Lung (tissue), 11 donors: ENCODE measurements at regions not wholly inside any gene's neighbourhood (a gene's known extent, or its start where the extent isn't known, plus 50 kb on each side); places are given as distances from the start of the nearest gene placed in this dataset.

ENCODE experiments used
- ATAC-seq: fragments of 200-7000 bp; cut with Tn5 transposase; one replicate; pipeline ENCODE4 v1.9.1; 2020; ENCODE audit warnings: moderate number of reproducible peaks; ENCODE audit not compliant: insufficient read depth, low FRiP score
- DNase-seq, 3 donors: peaks; one replicate each; pipeline ENCODE4 v3.0.0-alpha.2; 2013 to 2017
- H3K27ac ChIP-seq, 2 donors: one replicate each; pipeline ENCODE4 v1.5.1; 2013; ENCODE audit warnings: mild to moderate bottlenecking in 2 of 2, moderate library complexity in 2 of 2, control low read depth in 1 of 2, inconsistent platforms in 1 of 2, low read depth in 1 of 2, low read length in 1 of 2
- H3K27me3 ChIP-seq, 3 donors: one replicate each; pipeline ENCODE4 v1.5.1; 2013; ENCODE audit warnings: low read length in 2 of 3; ENCODE audit not compliant: control insufficient read depth in 3 of 3, insufficient read depth in 3 of 3
- H3K36me3 ChIP-seq, 4 donors: one replicate each; pipeline ENCODE4 v1.5.1; 2013; ENCODE audit warnings: low read length in 4 of 4, mild to moderate bottlenecking in 1 of 4, moderate library complexity in 1 of 4; ENCODE audit not compliant: control insufficient read depth in 4 of 4, insufficient read depth in 4 of 4
- H3K4me1 ChIP-seq, 5 donors: one replicate each; pipeline ENCODE4 v1.5.1; 2013; ENCODE audit warnings: low read length in 5 of 5, mild to moderate bottlenecking in 2 of 5, moderate library complexity in 1 of 5; ENCODE audit not compliant: control insufficient read depth in 5 of 5, insufficient read depth in 5 of 5
- H3K4me3 ChIP-seq: one replicate; pipeline ENCODE4 v1.5.1; 2013; ENCODE audit warnings: mild to moderate bottlenecking, control low read depth, moderate library complexity
- H3K9ac ChIP-seq, 2 donors: one replicate each; pipeline ENCODE4 v1.5.1; 2013; ENCODE audit warnings: low read length in 2 of 2, control low read depth in 1 of 2; ENCODE audit not compliant: insufficient read depth in 1 of 2
- H3K9me3 ChIP-seq, 4 donors: one replicate each; pipeline ENCODE4 v1.5.1; 2013; ENCODE audit warnings: low read length in 3 of 4, mild to moderate bottlenecking in 1 of 4, moderate library complexity in 1 of 4; ENCODE audit not compliant: control insufficient read depth in 4 of 4, insufficient read depth in 3 of 4
- WGBS, 2 donors: extraction: QIAGEN DNeasy Blood & Tissue Kit; methylation state at CpG; one replicate each; pipeline ENCODE4 v1.1.7; 2013; 5-methylcytosine and 5-hydroxymethylcytosine counted together
- TF ChIP-seq, protein P1 (sequence below): IDR thresholded peaks from 2 replicates; pipeline ENCODE4 v1.5.1; 2012; ENCODE audit warnings: mild to moderate bottlenecking; ENCODE audit errors: control extremely low read depth, extremely low read depth
- donor health status: control.
- donor health status: control.
- donor health status: Bipolar disorder and iron deficiency.
- donor health status: healthy.
- donor health status: DM: yes; HTN: yes; CAD: no.

DNA sequence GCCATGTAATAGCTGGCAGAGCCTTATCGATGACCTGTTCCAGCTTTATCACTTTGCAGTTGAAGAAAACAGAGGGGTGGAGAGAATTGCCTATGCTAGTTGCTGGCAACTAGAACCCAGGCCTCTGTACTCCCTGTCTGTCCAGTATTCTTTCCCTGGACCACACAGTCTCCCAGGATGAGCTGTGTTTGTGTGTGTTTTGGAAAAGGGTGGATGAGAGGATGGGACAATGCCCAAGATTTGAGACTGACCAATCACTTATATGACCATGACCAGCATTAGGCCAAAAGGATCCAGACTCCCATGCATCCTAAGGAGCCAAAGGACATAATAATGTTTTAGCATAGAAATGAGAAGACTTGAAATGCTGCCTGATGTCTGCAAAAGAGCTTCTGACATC, 102.6 kb downstream of the CD200R1L start:
- DNase-seq (no peak), ATAC-seq (no peak)
- TF ChIP-seq, protein P1, sequence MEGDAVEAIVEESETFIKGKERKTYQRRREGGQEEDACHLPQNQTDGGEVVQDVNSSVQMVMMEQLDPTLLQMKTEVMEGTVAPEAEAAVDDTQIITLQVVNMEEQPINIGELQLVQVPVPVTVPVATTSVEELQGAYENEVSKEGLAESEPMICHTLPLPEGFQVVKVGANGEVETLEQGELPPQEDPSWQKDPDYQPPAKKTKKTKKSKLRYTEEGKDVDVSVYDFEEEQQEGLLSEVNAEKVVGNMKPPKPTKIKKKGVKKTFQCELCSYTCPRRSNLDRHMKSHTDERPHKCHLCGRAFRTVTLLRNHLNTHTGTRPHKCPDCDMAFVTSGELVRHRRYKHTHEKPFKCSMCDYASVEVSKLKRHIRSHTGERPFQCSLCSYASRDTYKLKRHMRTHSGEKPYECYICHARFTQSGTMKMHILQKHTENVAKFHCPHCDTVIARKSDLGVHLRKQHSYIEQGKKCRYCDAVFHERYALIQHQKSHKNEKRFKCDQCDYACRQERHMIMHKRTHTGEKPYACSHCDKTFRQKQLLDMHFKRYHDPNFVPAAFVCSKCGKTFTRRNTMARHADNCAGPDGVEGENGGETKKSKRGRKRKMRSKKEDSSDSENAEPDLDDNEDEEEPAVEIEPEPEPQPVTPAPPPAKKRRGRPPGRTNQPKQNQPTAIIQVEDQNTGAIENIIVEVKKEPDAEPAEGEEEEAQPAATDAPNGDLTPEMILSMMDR: no peak
- Histone ChIP-seq H3K27me3 (no peaks in the 10 kb centered on the region), H3K4me3 (no peak overlapping the region), H3K9me3 (no peaks in the 10 kb centered on the region), H3K9ac (no peak overlapping the region), H3K4me1 (peaks cover 0 to 11% (median 0%) of the 10 kb centered on the region in 5 donors), H3K27ac (no peak overlapping the region), H3K36me3 (no peaks in the 10 kb centered on the region)
- 79 to 92% methylated on average over 1 of the region's 1 CpG for WGBS, 2 donors

DNA sequence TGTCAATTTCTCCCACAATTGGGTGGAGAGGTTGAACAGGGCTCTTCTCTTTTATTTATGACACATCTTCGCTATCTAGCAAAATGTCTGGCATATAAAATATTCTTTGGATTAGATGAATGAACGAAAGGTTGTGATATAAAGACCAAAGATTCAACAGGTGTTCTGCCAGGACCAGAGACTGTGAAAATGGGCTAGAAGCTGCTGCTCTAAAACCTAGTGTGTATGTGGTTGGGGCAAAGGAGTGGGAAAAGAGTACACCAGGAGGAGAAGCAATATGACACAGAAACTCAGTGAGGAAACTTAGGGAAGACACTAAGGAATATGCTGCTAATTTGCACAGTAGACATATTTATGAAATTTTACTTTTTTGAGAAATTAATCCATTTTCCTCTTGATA, 102.0 kb upstream of the CCDC80 start:
- TF ChIP-seq, protein P1: no peak
- no peak overlapping the region for H3K4me3 ChIP-seq
- WGBS, 2 donors: 93 to 97% methylated on average over 2 of the region's 2 CpGs
- H3K4me1 ChIP-seq: peaks cover 0 to 11% (median 0%) of the 10 kb centered on the region in 5 donors
- H3K27me3 ChIP-seq: no peaks in the 10 kb centered on the region
- H3K9ac ChIP-seq: no peak overlapping the region
- ATAC-seq (no peak), DNase-seq (no peak)
- no peaks in the 10 kb centered on the region for H3K36me3 ChIP-seq
- H3K27ac ChIP-seq: no peak overlapping the region
- H3K9me3 ChIP-seq: no peaks in the 10 kb centered on the region

DNA sequence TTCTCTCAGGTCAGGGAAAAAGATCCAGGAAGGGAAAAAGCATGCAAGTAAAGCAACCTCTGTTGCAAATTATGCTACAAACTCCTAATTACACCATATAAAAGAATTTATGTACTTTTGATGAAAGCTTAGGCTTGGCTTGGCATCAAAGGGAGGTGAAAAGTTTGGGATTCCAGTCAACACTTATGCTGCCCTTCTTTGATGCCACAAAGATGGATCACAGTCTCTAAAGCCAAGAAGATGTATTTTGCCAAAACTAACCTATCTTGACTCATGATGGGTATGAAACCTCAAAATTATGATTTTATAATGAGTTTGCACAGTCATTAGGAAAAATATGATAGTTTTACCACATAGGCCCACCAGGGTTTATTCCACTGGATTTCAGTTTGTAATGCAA, 101.0 kb upstream of the CCDC80 start:
- no peak overlapping the region for H3K27ac ChIP-seq
- no peak for ATAC-seq
- TF ChIP-seq, protein P1: no peak

DNA sequence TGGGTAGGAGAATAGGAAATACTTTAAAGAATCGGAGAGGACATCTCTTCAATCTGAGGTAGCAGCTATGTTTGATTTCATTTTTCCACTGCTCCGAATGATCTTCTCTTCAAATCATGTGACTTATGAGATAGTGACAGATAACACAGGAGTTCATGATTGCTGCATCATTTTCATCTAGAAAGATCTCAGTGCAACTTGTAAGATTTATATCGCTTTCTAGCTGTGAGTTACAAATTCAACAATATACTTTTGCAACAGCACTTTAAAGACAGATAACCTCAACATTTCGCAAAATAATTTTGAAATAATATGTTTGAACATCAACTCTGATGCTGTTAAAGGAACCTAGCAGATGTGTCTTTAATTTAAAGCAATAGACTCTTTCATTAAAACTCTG, 99.9 kb upstream of the CCDC80 start:
- DNase-seq (no peak), ATAC-seq (no peak)
- WGBS, 2 donors: 32 to 71% methylated on average over 4 of the region's 4 CpGs
- TF ChIP-seq, protein P1: no peak
- H3K27me3 ChIP-seq: no peaks in the 10 kb centered on the region
- H3K4me3 ChIP-seq: no peak overlapping the region
- H3K9me3 ChIP-seq: no peaks in the 10 kb centered on the region
- no peak overlapping the region for H3K27ac ChIP-seq
- no peak overlapping the region for H3K9ac ChIP-seq
- H3K36me3 ChIP-seq: no peaks in the 10 kb centered on the region
- H3K4me1 ChIP-seq: peaks cover 0 to 11% (median 0%) of the 10 kb centered on the region in 5 donors

More for the DNA sequence above, 101.0 kb upstream of the CCDC80 start:
- H3K9me3 ChIP-seq: no peaks in the 10 kb centered on the region
- no peaks in the 10 kb centered on the region for H3K36me3 ChIP-seq
- no peak for DNase-seq
- H3K27me3 ChIP-seq: no peaks in the 10 kb centered on the region
- no peak overlapping the region for H3K9ac ChIP-seq
- no peak overlapping the region for H3K4me3 ChIP-seq
- H3K4me1 ChIP-seq: peaks cover 0 to 11% (median 0%) of the 10 kb centered on the region in 5 donors
